ENCODE measurements at regions not wholly inside any gene's neighbourhood (a gene's known extent, or its start where the extent isn't known, plus 50 kb on each side); places are given as distances from the start of the nearest gene placed in this dataset.

GRCh38 chr6:169990095-169991030 is 238.9 kb downstream of the ERMARD start:
- Histone ChIP-seq H3K9me3 (replicated peaks in 1 of 2; ENCODE audit: control insufficient read depth in 1 of 2, insufficient read depth in 1 of 2, low read length in 2 of 2) (no peaks in the 10 kb centered on the region), H3K79me2 (ENCODE audit: insufficient read depth, low read length) (no peaks in the 10 kb centered on the region), H3K36me3 (replicated peaks in 1 of 2; ENCODE audit: control insufficient read depth in 1 of 2, insufficient read depth in 2 of 2, low read length in 2 of 2) (no peaks in the 10 kb centered on the region), H3K27me3 (ENCODE audit: control insufficient read depth in 2 of 2, insufficient read depth in 2 of 2, low read length in 2 of 2) (no peaks in the 10 kb centered on the region), H3K9ac (ENCODE audit: insufficient read depth, low read length, poor library complexity, severe bottlenecking) (peak overlapping the region; percentile 31), H3K4me3 (replicated peaks in 1 of 3; ENCODE audit: low read depth in 2 of 3, low read length in 3 of 3) (peak overlapping the region in 1 of 3 experiments; percentile 49), H2AFZ (ENCODE audit: insufficient read depth, low read depth, low read length, poor library complexity, severe bottlenecking) (peak overlapping the region; percentile 46), H3K27ac (ENCODE audit: low read depth in 1 of 2, low read length in 2 of 2) (peak overlapping the region; percentile 67 to 74), H3K4me1 (ENCODE audit: control insufficient read depth in 1 of 2, insufficient read depth in 2 of 2, low read length in 2 of 2) (peaks cover 33 to 37% of the 10 kb centered on the region in 2 donors), H3K4me2 (replicated peaks; ENCODE audit: extremely low read depth, low read length, poor library complexity, severe bottlenecking) (peak overlapping the region; percentile 54), H4K20me1 (ENCODE audit: insufficient read depth, low read length) (no peaks in the 10 kb centered on the region)
- H3K36me3 Mint-ChIP-seq = peaks cover 0 to 6% of the 10 kb centered on the region in 2 donors
- H3K27ac Mint-ChIP-seq = peak overlapping the region; percentile 76 to 90 (median 86)
- H3K27me3 Mint-ChIP-seq (ENCODE audit: low read depth in 3 of 3) = peaks cover 1 to 10% (median 4%) of the 10 kb centered on the region in 3 donors
- WGBS (ENCODE audit: insufficient coverage) = 18% methylated on average over 20 of the region's 32 CpGs
- intact Hi-C loops (cut with micrococcal nuclease) = loop anchor here (2.0 to 5.0 kb wide), 2 partner anchors 56 to 57 kb away; no protein-coding TSS in a partner anchor
- peaks cover 0 to 2% (median 0%) of the 10 kb centered on the region in 7 donors for H3K9me3 Mint-ChIP-seq
- peak overlapping the region; percentile 45 to 83 for H3K4me3 Mint-ChIP-seq
- peak; percentile 68 for TF ChIP-seq CTCF (IDR thresholded peaks at IDR 0.05)
- peaks cover 33% of the 10 kb centered on the region for H3K4me1 Mint-ChIP-seq
- DNase-seq = peak; percentile 93 to 97 (median 95)

GRCh38 chr6:169989594-169989993 is 238.2 kb downstream of the ERMARD start:
- TF ChIP-seq CTCF (IDR thresholded peaks at IDR 0.05) = no peak
- H3K27ac ChIP-seq (ENCODE audit: low read depth in 1 of 2, low read length in 2 of 2) = peak overlapping the region in 1 of 2 donors; percentile 67
- WGBS (ENCODE audit: insufficient coverage) = 88% methylated on average over 4 of the region's 8 CpGs
- H3K27me3 Mint-ChIP-seq (ENCODE audit: low read depth in 3 of 3) = peaks cover 1 to 10% (median 2%) of the 10 kb centered on the region in 3 donors
- no peak overlapping the region for H3K9ac ChIP-seq (ENCODE audit: insufficient read depth, low read length, poor library complexity, severe bottlenecking)
- H3K27me3 ChIP-seq (ENCODE audit: control insufficient read depth in 2 of 2, insufficient read depth in 2 of 2, low read length in 2 of 2) = no peaks in the 10 kb centered on the region
- no peaks in the 10 kb centered on the region for H3K9me3 ChIP-seq (replicated peaks in 1 of 2; ENCODE audit: control insufficient read depth in 1 of 2, insufficient read depth in 1 of 2, low read length in 2 of 2)
- peaks cover 0 to 6% of the 10 kb centered on the region in 2 donors for H3K36me3 Mint-ChIP-seq
- no peaks in the 10 kb centered on the region for H3K36me3 ChIP-seq (replicated peaks in 1 of 2; ENCODE audit: control insufficient read depth in 1 of 2, insufficient read depth in 2 of 2, low read length in 2 of 2)
- H3K4me3 Mint-ChIP-seq = peak overlapping the region in 1 of 2 donors; percentile 83
- H3K4me2 ChIP-seq (replicated peaks; ENCODE audit: extremely low read depth, low read length, poor library complexity, severe bottlenecking) = peak overlapping the region; percentile 54
- H3K4me3 ChIP-seq (replicated peaks in 1 of 3; ENCODE audit: low read depth in 2 of 3, low read length in 3 of 3) = peak overlapping the region in 1 of 3 experiments; percentile 49
- no peak for DNase-seq
- H3K79me2 ChIP-seq (ENCODE audit: insufficient read depth, low read length) = no peaks in the 10 kb centered on the region
- H3K27ac Mint-ChIP-seq = peak overlapping the region; percentile 46 to 90 (median 77)
- H2AFZ ChIP-seq (ENCODE audit: insufficient read depth, low read depth, low read length, poor library complexity, severe bottlenecking) = no peak overlapping the region
- H3K4me1 Mint-ChIP-seq = peaks cover 33% of the 10 kb centered on the region
- H3K4me1 ChIP-seq (ENCODE audit: control insufficient read depth in 1 of 2, insufficient read depth in 2 of 2, low read length in 2 of 2) = peaks cover 33 to 37% of the 10 kb centered on the region in 2 donors
- no peaks in the 10 kb centered on the region for H4K20me1 ChIP-seq (ENCODE audit: insufficient read depth, low read length)
- H3K9me3 Mint-ChIP-seq = peaks cover 0 to 2% (median 0%) of the 10 kb centered on the region in 7 donors
- intact Hi-C loops (cut with micrococcal nuclease) = no loop called here

Measured in CD14-positive monocyte (primary cell).